Central memory CD8-positive, alpha-beta T cell (primary cell): ENCODE measurements at regions not wholly inside any gene's neighbourhood (a gene's known extent, or its start where the extent isn't known, plus 50 kb on each side); places are given as distances from the start of the nearest gene placed in this dataset.

Experiments used
- ATAC-seq: fragments of 150-1000 bp; cut with Tn5 transposase; replicated peaks from 2 replicates; pipeline ENCODE4 v1.10.0; 2022; ENCODE audit warnings: mild to moderate bottlenecking, moderate FRiP score, moderate number of reproducible peaks; ENCODE audit not compliant: poor library complexity, severe bottlenecking; ENCODE audit errors: extremely low read depth
- DNase-seq, 2 donors: peaks; one replicate each; pipeline ENCODE4 v3.0.0; 2021; ENCODE audit warnings: low spot score in 2 of 2
- H3K27ac Mint-ChIP-seq: one replicate; pipeline ENCODE4 v1.8.0; 2022; ENCODE audit warnings: low read depth, mild to moderate bottlenecking, moderate library complexity, mixed read lengths
- H3K27me3 Mint-ChIP-seq: one replicate; pipeline ENCODE4 v1.8.0; 2022; ENCODE audit warnings: mixed read lengths
- H3K36me3 Mint-ChIP-seq: one replicate; pipeline ENCODE4 v1.8.0; 2022; ENCODE audit warnings: mild to moderate bottlenecking, moderate library complexity, mixed read lengths; ENCODE audit not compliant: insufficient read depth
- H3K4me1 Mint-ChIP-seq: one replicate; pipeline ENCODE4 v1.8.0; 2022; ENCODE audit warnings: mixed read lengths
- H3K4me3 Mint-ChIP-seq: one replicate; pipeline ENCODE4 v1.8.0; 2022; ENCODE audit warnings: mild to moderate bottlenecking, moderate library complexity, mixed read lengths
- H3K9me3 Mint-ChIP-seq: one replicate; pipeline ENCODE4 v1.8.0; 2022; ENCODE audit warnings: mixed read lengths

DNA sequence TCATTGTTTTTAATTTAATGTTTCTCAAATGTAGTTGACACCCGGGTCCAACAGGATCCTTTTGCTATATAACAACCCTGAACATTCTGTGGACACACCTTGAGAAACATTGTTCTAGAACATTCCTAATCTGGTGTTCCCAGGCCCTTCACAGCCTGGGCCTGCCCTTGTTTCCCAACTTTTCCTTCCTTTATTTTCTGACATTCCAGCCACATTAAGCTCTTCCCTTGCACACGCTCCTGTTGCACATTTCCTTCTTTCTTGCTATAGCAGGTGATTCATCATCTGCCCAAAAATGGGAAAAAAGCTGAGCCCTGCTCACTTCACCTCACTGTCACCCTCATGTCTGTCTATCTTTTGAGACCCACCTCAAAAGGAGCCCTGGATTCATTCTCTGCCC lies 67.9 kb upstream of the MARCHF10 start:
- ATAC-seq = no peak

DNA sequence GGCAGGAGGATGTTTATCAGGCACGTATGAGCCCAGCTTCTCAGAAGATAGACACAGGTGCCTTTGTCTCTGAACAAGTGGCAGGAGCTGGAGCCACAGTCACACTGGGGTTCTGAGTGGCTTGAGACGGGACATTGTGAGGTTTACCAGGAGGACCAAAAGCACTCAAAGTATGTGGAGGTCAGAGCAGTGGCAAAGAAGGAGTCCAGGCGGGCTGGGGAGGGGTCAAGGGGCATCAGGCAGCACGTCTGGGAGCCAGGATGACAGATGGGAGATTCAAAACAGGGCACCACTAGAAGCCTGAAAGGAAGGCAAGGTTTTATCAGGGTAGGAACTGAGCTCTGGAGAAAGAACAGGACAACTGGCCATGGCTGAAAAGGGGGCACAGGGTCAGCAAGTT lies 67.2 kb upstream of the MARCHF10 start:
- DNase-seq = no peak
- Mint-ChIP-seq H3K27ac (no peak overlapping the region), H3K4me1 (no peaks in the 10 kb centered on the region), H3K27me3 (peaks cover 54% of the 10 kb centered on the region), H3K36me3 (peaks cover 1% of the 10 kb centered on the region), H3K4me3 (no peak overlapping the region), H3K9me3 (no peaks in the 10 kb centered on the region)
- ATAC-seq = no peak

More for the DNA sequence above, 67.9 kb upstream of the MARCHF10 start:
- H3K27ac Mint-ChIP-seq = no peak overlapping the region
- no peak for DNase-seq
- peaks cover 1% of the 10 kb centered on the region for H3K36me3 Mint-ChIP-seq
- peaks cover 51% of the 10 kb centered on the region for H3K27me3 Mint-ChIP-seq
- H3K4me1 Mint-ChIP-seq = no peaks in the 10 kb centered on the region
- no peak overlapping the region for H3K4me3 Mint-ChIP-seq
- H3K9me3 Mint-ChIP-seq = no peaks in the 10 kb centered on the region

- no peak overlapping the region for H3K27ac Mint-ChIP-seq
- DNase-seq (no peak), ATAC-seq (no peak)
- H3K27me3 Mint-ChIP-seq = peaks cover 74% of the 10 kb centered on the region
- H3K4me1 Mint-ChIP-seq = no peaks in the 10 kb centered on the region
- no peaks in the 10 kb centered on the region for H3K9me3 Mint-ChIP-seq
- peaks cover under 1% of the 10 kb centered on the region for H3K36me3 Mint-ChIP-seq
- H3K4me3 Mint-ChIP-seq = no peak overlapping the region
Observed at GRCh38 chr17:62871291-62871690, 63.2 kb upstream of the MARCHF10 start.

- Mint-ChIP-seq H3K4me1 (no peaks in the 10 kb centered on the region), H3K27ac (no peak overlapping the region), H3K36me3 (no peaks in the 10 kb centered on the region), H3K9me3 (no peaks in the 10 kb centered on the region), H3K4me3 (no peak overlapping the region), H3K27me3 (peaks cover 70% of the 10 kb centered on the region)
- ATAC-seq = no peak
- no peak for DNase-seq
Observed at GRCh38 chr17:62870552-62870971, 62.4 kb upstream of the MARCHF10 start.

DNA sequence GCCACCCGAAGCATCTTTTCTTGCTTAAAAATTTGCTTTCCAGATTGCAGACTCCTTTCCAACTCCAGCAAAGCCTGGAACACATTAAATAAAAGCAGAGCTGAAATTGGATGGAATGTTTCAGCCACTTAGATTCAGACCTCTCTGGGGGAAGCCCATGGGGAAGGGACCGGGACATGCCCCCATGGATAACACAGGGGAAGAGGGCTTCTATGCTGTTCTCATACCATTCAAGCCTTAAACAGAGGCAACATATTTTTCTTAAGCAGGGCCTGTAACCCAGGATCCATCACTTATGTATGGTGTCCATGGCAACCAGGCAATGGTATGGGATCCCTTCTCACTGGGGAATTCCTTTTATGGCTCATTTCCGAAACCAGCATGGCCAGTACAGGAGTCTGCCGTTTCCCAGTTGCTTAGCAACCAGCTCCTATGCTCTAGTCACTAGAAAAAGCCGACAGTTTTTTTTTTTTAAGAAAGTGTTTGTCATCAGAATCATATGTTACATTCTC lies 62.0 kb upstream of the MARCHF10 start:
- Mint-ChIP-seq H3K4me3 (no peak overlapping the region), H3K27ac (no peak overlapping the region), H3K4me1 (no peaks in the 10 kb centered on the region), H3K36me3 (no peaks in the 10 kb centered on the region), H3K27me3 (peaks cover 70% of the 10 kb centered on the region), H3K9me3 (no peaks in the 10 kb centered on the region)
- DNase-seq = no peak
- no peak for ATAC-seq

DNA sequence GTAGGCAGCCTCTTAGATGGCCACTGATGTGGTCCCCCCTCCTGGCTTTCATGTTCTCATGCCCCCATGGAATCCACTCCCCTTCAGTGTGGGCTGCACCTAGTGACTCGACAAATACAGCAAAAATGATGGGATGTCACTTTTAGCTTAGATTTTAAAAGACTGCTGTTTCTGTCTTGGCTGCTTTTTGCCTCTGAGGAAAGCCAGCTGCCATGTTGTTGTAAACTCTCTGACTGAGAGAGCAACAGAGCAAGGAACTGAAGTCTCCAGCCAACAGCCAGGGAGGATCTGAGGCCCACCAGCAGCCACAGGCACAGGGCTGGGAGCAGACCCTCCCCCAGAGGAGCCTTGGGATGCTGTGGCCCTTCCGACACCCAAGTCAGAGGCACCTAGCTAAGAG lies 60.6 kb upstream of the MARCHF10 start:
- no peaks in the 10 kb centered on the region for H3K36me3 Mint-ChIP-seq
- ATAC-seq (no peak), DNase-seq (no peak)
- H3K9me3 Mint-ChIP-seq = no peaks in the 10 kb centered on the region
- no peak overlapping the region for H3K27ac Mint-ChIP-seq
- peaks cover 58% of the 10 kb centered on the region for H3K27me3 Mint-ChIP-seq
- H3K4me3 Mint-ChIP-seq = no peak overlapping the region
- no peaks in the 10 kb centered on the region for H3K4me1 Mint-ChIP-seq

DNA sequence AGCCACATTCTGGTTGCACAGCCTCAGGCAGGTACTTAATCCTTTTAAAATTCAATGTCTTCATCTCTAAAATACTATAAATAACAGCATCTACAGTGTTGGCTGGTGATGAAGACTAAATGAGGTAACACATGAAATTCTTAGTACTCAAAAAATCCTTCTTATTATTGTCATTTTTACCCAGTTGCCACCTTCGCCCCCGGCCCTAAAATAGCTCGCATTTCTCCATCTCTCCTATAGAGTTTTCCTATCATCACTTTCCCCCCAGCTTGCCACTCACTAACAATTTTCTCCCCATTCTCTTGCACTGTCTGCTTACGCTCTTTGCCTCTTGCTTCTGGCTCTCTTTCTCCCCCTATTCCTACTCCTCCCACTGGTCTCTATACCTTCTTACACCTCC lies 59.9 kb upstream of the MARCHF10 start:
- H3K9me3 Mint-ChIP-seq = no peaks in the 10 kb centered on the region
- H3K4me3 Mint-ChIP-seq = no peak overlapping the region
- H3K4me1 Mint-ChIP-seq = no peaks in the 10 kb centered on the region
- H3K27me3 Mint-ChIP-seq = peaks cover 54% of the 10 kb centered on the region
- no peaks in the 10 kb centered on the region for H3K36me3 Mint-ChIP-seq
- ATAC-seq (no peak), DNase-seq (no peak)
- H3K27ac Mint-ChIP-seq = no peak overlapping the region

GRCh38 chr17:62867303-62867702 lies 59.2 kb upstream of the MARCHF10 start:
- no peaks in the 10 kb centered on the region for H3K36me3 Mint-ChIP-seq
- no peak overlapping the region for H3K4me3 Mint-ChIP-seq
- no peaks in the 10 kb centered on the region for H3K4me1 Mint-ChIP-seq
- H3K27ac Mint-ChIP-seq = no peak overlapping the region
- H3K27me3 Mint-ChIP-seq = peaks cover 54% of the 10 kb centered on the region
- ATAC-seq (no peak), DNase-seq (no peak)
- no peaks in the 10 kb centered on the region for H3K9me3 Mint-ChIP-seq

- H3K4me3 Mint-ChIP-seq = no peak overlapping the region
- peaks cover 57% of the 10 kb centered on the region for H3K27me3 Mint-ChIP-seq
- H3K4me1 Mint-ChIP-seq = no peaks in the 10 kb centered on the region
- no peak for ATAC-seq
- no peaks in the 10 kb centered on the region for H3K36me3 Mint-ChIP-seq
- DNase-seq = no peak
- no peaks in the 10 kb centered on the region for H3K9me3 Mint-ChIP-seq
- H3K27ac Mint-ChIP-seq = no peak overlapping the region
Observed at GRCh38 chr17:62866471-62866870, 58.4 kb upstream of the MARCHF10 start.

- Mint-ChIP-seq H3K9me3 (no peaks in the 10 kb centered on the region), H3K4me1 (no peaks in the 10 kb centered on the region), H3K27me3 (peaks cover 63% of the 10 kb centered on the region), H3K27ac (no peak overlapping the region), H3K4me3 (no peak overlapping the region), H3K36me3 (peaks cover 1% of the 10 kb centered on the region)
- ATAC-seq = no peak
- DNase-seq = no peak
Observed at GRCh38 chr17:62865586-62865985, 57.5 kb upstream of the MARCHF10 start.

DNA sequence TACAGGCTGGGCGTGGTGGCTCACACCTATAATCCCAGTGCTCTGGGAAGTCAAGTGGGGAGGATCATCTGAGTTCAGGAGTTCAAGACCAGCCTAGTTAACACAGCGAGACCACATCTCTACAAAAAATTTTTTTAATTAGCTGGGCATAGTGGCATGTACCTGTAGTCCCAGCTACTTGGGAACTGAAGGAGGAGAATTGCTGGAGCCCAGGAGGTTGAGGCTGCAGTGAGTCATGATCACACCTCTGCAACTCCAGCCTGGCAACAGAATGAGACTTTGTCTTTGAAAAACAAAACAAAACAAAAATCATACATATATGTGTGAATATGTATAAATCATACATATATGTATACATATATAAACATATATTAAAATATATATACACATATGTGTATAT lies 54.1 kb upstream of the MARCHF10 start:
- no peaks in the 10 kb centered on the region for H3K4me1 Mint-ChIP-seq
- H3K27ac Mint-ChIP-seq = no peak overlapping the region
- ATAC-seq (no peak), DNase-seq (no peak)
- H3K27me3 Mint-ChIP-seq = peaks cover 55% of the 10 kb centered on the region
- no peaks in the 10 kb centered on the region for H3K9me3 Mint-ChIP-seq
- H3K4me3 Mint-ChIP-seq = no peak overlapping the region
- peaks cover 1% of the 10 kb centered on the region for H3K36me3 Mint-ChIP-seq

GRCh38 chr17:62860962-62861873 lies 53.1 kb upstream of the MARCHF10 start:
- no peaks in the 10 kb centered on the region for H3K4me1 Mint-ChIP-seq
- peaks cover 1% of the 10 kb centered on the region for H3K36me3 Mint-ChIP-seq
- H3K27ac Mint-ChIP-seq = no peak overlapping the region
- H3K4me3 Mint-ChIP-seq = no peak overlapping the region
- DNase-seq (no peak), ATAC-seq (no peak)
- peaks cover 51% of the 10 kb centered on the region for H3K27me3 Mint-ChIP-seq
- no peaks in the 10 kb centered on the region for H3K9me3 Mint-ChIP-seq

DNA sequence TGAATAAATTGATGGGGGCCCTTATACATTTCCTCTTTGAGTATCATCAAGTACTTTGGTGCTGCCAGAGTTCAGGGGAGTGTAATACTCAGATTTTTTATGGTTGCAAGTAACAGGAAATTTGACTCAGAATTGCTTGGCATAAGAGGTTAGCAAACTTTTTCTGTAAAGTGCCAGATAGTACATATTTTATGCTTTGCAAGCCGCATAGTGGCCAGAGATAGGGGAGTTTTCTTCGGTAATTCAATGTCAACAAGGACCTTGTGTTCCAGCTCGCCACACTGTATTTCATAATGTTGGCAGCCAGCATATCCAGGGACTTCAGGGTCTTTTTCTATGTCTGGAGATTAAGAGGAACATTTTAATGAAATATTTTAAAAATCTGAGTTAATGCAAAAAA lies 51.0 kb upstream of the MARCHF10 start:
- ATAC-seq = no peak
- Mint-ChIP-seq H3K36me3 (peaks cover 1% of the 10 kb centered on the region), H3K4me3 (no peak overlapping the region), H3K27ac (no peak overlapping the region), H3K4me1 (no peaks in the 10 kb centered on the region), H3K9me3 (no peaks in the 10 kb centered on the region), H3K27me3 (peaks cover 62% of the 10 kb centered on the region)
- no peak for DNase-seq
